SK-N-DZ (cell line): ENCODE measurements at regions not wholly inside any gene's neighbourhood (a gene's known extent, or its start where the extent isn't known, plus 50 kb on each side); places are given as distances from the start of the nearest gene placed in this dataset.
"Not testable (repeated sequence)": the region's sequence is repeated elsewhere in the genome, so short reads cannot be mapped to it uniquely, and the experiment has no call there.

Source experiments
- DNase-seq: peaks from one replicate; pipeline ENCODE4 v3.0.0-alpha.2; 2015; ENCODE audit warnings: low spot score

GRCh38 chr6:90372450-90372849, 75.8 kb upstream of the BACH2 start:
- DNase-seq = no peak

DNA sequence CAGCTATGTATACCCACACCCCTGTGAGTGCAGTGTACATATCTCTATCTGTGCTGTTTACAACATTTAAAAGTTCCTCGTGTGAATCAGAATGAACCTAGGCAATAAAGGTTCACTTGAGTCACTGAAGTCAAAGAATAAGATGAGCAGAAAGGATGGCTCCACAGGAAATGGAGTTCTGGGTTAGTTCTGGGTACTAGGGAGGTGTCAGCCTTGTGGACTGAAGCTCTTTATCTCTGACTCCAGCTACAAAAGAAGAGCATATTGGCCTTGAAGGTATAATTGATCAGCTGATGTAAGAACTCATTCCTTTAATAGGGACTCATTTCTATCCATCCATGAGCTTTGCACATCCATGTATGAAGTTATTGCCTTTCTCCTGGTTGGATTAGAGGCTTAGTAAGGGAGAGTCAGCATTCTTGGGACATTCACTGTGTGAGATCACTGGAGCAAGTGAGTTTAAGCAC, 73.9 kb upstream of the BACH2 start:
- no peak for DNase-seq

- no peak for DNase-seq
These were observed 73.0 kb upstream of the BACH2 start for GRCh38 chr6:90369651-90370050.

DNA sequence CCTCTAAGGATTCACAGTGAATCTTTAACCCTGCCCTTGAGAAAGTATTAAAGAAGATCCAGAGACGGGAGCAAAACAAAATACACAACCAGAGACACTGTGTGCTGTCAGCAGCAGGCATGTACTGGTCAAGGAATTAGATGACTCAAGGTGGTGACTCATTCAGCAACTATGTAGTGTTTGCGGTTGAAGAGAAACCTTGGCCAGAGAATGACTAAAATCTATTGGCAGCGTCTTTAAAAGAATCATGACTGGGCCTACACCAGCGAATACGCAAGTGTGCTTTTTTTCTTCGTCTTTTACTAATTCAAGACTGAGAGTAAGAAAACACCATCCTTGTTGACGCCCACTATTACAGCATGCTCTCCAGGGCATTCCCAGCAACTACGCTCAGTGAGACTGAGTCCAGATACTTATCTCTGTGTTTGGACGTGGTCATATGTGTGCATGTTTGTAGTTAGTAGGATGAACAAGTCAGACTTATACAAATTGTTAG, 72.4 kb upstream of the BACH2 start:
- DNase-seq = no peak

DNA sequence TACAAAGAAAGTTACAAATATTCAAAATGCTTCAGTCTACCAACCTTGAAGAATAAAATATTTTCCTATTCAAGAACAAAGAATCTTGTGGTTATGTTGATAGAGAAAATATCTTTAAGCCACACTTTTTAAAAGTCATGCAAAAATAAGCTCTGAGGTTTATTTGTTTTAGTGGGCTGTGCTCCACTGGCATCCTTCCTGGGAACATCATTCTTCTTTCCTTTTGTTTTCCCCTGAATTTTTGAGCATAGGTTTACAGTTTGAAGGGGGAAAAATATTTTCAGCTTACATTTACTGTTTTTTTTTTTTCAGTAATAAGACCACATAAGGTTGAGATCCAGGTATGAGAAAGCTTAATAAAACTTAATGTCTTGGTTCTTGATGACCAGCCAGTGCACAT, 72.0 kb upstream of the BACH2 start:
- DNase-seq = no peak

- no peak for DNase-seq
These were observed 71.4 kb upstream of the BACH2 start for GRCh38 chr6:90368001-90368400.

DNA sequence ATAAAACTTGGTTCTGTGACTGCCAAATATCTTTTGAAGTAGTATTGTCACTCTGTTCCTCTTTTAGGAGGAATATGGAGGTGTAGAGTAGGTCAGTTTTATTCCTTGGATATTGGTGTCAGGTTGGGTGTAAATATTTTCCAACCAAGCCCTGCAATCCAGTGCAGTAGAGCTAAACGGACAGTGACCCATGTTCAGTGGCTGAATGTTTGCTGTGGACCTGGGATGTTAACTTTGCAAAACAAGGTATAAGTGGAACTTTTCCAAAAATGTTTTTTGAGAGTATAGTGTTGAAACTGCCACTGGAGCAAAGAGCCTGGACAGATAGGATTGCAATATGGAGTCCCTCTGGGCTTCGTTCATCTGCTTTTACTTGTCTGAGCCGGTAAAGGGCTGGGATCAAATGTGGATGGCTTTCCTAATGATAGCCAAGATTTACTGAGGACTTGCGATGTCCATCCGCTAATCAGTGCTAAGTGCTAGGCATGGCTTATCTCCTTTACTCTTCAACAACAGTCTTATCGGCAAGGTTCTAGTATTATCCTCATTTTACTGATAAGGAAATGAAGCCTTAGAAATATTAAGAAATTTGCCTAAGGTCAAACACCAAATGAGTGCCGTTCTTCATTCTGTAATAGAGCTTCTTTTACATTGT, 69.0 kb upstream of the BACH2 start:
- no peak for DNase-seq

DNA sequence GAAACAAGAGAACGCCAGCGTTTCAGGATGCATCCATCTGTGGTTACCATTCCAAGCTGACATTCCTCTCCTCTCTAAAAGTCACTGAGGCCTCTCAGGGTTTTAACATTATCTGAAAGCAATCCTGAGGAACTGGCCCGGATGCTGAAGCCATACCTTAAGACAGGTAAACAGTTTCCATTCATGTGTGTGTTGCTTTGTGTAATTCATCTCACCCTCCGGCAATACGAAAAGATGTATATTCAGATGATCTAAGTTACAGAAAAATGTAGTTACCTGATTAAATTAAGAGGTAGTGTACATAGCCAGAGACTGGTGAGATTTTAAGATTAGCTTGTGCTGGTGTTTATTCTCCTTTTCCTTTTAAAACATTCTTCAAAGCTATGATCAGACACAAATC, 68.4 kb upstream of the BACH2 start:
- no peak for DNase-seq

GRCh38 chr6:90364286-90364685, 67.6 kb upstream of the BACH2 start:
- DNase-seq = no peak

DNA sequence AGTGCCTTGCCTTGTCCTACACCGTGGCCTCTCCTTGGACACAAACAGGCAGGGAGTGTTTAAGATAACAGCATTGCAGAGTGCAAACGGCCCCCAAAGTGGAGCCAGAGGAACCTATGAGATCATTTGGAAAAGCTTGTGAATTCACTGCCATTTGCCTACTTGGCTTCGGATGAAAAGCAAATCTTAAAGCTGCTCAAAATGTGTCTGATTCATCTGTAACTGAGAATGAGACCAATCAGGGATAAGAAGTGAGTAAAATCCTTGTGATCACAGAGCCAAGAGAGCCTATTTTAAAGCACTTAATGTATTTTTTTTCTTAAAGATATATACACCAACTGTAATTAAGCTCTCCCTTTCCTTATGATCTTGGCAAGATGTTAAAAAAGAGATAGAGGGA, 65.7 kb upstream of the BACH2 start:
- DNase-seq = no peak

- no peak for DNase-seq
These were observed 64.5 kb upstream of the BACH2 start for GRCh38 chr6:90361174-90361573.

- DNase-seq = not testable (repeated sequence)
These were observed 61.6 kb upstream of the BACH2 start for GRCh38 chr6:90358036-90358770.

DNA sequence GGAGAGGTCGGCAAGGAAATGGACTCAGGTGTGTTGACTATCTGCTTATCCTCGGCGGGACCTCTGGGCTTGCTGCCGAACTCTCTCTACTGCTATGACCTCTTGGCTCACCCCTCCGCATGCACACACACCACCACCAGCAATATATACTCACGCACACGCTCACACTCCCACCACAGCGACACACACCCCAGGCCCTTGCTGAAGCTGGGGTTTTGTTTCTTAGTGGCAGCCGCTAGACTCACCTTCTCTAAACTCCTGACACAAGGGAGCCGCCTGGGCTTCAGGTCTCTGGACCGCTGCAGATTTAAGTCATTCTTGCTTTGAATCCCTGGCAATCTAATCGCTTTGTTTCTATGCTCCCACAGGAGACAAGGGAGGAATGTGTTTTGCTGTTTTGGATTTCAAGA, 59.4 kb upstream of the BACH2 start:
- no peak for DNase-seq

DNA sequence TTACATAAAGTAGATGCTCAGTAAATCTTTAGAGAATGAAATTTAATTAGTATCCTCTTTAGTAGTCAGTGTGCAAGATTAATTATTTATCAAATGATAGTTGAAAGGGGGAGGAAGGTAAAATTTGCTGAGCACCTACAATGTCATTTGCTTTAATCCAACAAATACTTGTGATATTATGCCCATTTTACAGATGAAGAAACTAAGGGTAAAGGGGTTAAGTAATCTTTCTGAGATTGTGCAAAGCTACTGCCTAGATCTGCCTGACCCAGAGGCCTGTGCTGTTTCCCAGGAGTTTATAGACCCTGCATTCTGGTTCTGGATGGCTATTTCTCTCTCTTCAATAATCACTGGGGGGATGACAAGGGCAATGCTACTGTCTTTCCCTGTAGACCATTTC, 58.3 kb upstream of the BACH2 start:
- no peak for DNase-seq

GRCh38 chr6:90351696-90352095, 55.1 kb upstream of the BACH2 start:
- DNase-seq = no peak

DNA sequence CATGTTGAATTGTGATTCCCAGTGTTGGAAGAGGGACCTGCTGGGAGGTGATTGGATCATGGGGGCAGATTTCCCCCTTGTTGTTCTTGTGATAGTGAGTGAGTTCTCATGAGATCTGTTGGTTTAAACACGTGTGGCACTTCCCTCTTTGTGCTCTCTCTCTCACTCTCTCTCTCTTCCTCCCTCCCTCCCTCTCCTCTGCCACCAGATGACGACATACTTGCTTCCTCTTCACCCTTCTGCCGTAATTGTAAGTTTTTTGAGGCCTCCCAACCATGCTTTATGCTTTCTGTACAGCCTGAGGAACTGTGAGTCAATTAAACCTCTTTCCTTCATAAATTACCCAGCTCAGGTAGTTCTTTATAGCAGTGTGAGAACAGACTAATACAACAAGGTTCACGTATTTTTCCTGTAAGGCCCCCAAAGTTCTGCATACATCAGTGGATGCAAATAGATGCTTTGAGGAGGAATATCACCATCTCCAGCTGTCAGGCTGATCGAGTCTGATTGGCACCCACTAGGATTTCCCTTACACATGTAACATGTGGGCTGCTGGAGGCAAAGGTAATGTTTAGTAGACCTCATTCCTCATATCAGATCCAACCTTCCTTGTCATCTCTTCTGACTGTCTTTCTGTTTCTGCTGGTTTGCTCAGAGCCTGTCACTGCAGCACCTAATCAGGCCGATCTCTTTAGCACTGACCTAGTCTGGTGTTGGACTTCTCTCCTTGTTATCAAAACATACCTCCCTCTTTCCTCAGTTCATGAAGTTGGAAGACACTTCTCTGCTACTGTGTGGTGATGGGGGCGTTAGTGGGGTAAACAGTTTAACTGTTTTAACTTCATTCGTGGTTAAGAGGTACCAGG, 54.3 kb upstream of the BACH2 start:
- DNase-seq = peak; percentile 30

DNA sequence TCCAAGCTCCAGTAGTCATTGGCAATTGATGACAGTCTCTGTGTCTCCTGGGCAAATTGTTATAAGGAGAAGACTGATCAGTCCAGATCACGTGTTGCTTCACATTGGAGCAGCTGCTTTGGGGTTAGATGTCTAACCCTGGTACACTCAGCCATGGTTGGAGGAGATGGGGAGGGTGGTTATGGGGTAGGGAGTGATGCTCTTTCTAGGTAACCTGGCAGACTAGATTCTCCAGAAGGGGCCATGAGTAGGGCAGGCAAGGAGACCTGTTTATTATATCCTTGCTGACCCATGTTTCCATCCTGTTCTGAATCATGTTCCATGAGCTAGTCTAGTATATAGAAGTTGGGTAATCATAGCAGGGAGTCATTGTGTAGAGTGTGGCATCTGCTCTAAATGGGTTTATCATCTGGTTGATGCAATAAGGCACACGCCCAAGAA, 50.8 kb upstream of the BACH2 start:
- DNase-seq = no peak

- DNase-seq = no peak
These were observed 50.1 kb upstream of the BACH2 start for GRCh38 chr6:90346729-90347128.
